H1 (cell line): ENCODE measurements at regions not wholly inside any gene's neighbourhood (a gene's known extent, or its start where the extent isn't known, plus 50 kb on each side); places are given as distances from the start of the nearest gene placed in this dataset.

Experiments used
- CTCF ChIA-PET: fragments of 300-600 bp; sonication (Branson Sonifier 250); formaldehyde crosslinking; loops from one replicate; lab custom pipeline; 2021; ENCODE audit not compliant: partially characterized antibody; lab: Charles Lee
- POLR2A ChIA-PET: fragments of 300-600 bp; sonication (Branson Sonifier 250); formaldehyde crosslinking; loops from one replicate; lab custom pipeline; 2021; ENCODE audit warnings: inconsistent platforms; ENCODE audit not compliant: partially characterized antibody; lab: Charles Lee
- DNase-seq, 2 experiments: peaks; one replicate each; pipeline versions ENCODE4 v3.0.0 to v3.0.0-alpha.2; 2010 to 2022; ENCODE audit warnings: low spot score in 2 of 2, low read depth in 1 of 2, mixed read lengths in 1 of 2
- FAIRE-seq: peaks from 2 replicates; lab custom pipeline; 2011; peaks lifted over from hg19 to GRCh38; lab: Jason Lieb, UNC
- H2AFZ ChIP-seq: 2 replicates; pipeline ENCODE4 v1.8.1; 2012; ENCODE audit warnings: low read length, inconsistent platforms
- H2AK5ac ChIP-seq: 2 replicates; pipeline ENCODE4 v1.6.1; 2013; ENCODE audit warnings: low read depth, low read length
- H2BK120ac ChIP-seq: replicated peaks from 2 replicates; pipeline ENCODE3; 2013; ENCODE audit warnings: low read depth, low read length, inconsistent platforms
- H2BK12ac ChIP-seq: 2 replicates; pipeline ENCODE4 v1.6.1; 2013; ENCODE audit warnings: low read depth, low read length
- H2BK15ac ChIP-seq: 2 replicates; pipeline ENCODE4 v1.6.1; 2013; ENCODE audit warnings: low read length
- H2BK20ac ChIP-seq: 2 replicates; pipeline ENCODE4 v1.6.1; 2013; ENCODE audit warnings: low read length
- H2BK5ac ChIP-seq: 2 replicates; pipeline ENCODE4 v1.6.1; 2013; ENCODE audit warnings: low read depth, low read length
- H3K14ac ChIP-seq: 2 replicates; pipeline ENCODE4 v1.6.1; 2013; ENCODE audit warnings: inconsistent platforms; ENCODE audit not compliant: insufficient read length
- H3K18ac ChIP-seq: 2 replicates; pipeline ENCODE4 v1.6.1; 2013; ENCODE audit warnings: low read length; ENCODE audit errors: extremely low read depth
- H3K23ac ChIP-seq: 2 replicates; pipeline ENCODE4 v1.6.1; 2013; ENCODE audit warnings: inconsistent platforms; ENCODE audit not compliant: insufficient read length
- H3K23me2 ChIP-seq: 2 replicates; pipeline ENCODE4 v1.6.1; 2013; ENCODE audit warnings: low read depth, low read length
- H3K27ac ChIP-seq: 2 replicates; pipeline ENCODE4 v1.6.1; 2011; ENCODE audit warnings: low read depth, low read length, inconsistent platforms
- H3K27me3 ChIP-seq, 4 experiments: replicated peaks in 1 of 4; 1 replicate in 1 of 4; 2 replicates in 3 of 4; pipeline versions ENCODE4 v1.6.1 to v1.8.1; 2011 to 2013; ENCODE audit warnings: low read length in 3 of 4, mild to moderate bottlenecking in 3 of 4, inconsistent platforms in 2 of 4, mixed read lengths in 2 of 4, moderate library complexity in 1 of 4; ENCODE audit not compliant: control insufficient read depth in 3 of 4, insufficient read depth in 3 of 4; ENCODE audit errors: extremely low read depth in 1 of 4
- H3K36me3 ChIP-seq, 4 experiments: 2 replicates each; pipeline versions ENCODE4 v1.6.1 to v1.8.1; 2011 to 2013; ENCODE audit warnings: mild to moderate bottlenecking in 4 of 4, low read length in 3 of 4, moderate library complexity in 2 of 4, control low read depth in 1 of 4, inconsistent platforms in 1 of 4; ENCODE audit not compliant: insufficient read depth in 4 of 4, control insufficient read depth in 2 of 4
- H3K4ac ChIP-seq: replicated peaks from 2 replicates; pipeline ENCODE3; 2013; ENCODE audit warnings: low read length, low read depth, mixed read lengths, inconsistent platforms; ENCODE audit not compliant: insufficient read length
- H3K4me1 ChIP-seq, 4 experiments: replicated peaks in 1 of 4; 1 replicate in 1 of 4; 2 replicates in 3 of 4; pipeline versions ENCODE4 v1.6.1 to v1.8.1; 2011 to 2013; ENCODE audit warnings: low read length in 3 of 4, inconsistent platforms in 2 of 4, mixed read lengths in 1 of 4; ENCODE audit not compliant: insufficient read depth in 4 of 4, control insufficient read depth in 3 of 4
- H3K4me2 ChIP-seq, 2 experiments: 2 replicates each; pipeline versions ENCODE4 v1.6.1 to v1.8.1; 2011 to 2013; ENCODE audit warnings: low read depth in 2 of 2, low read length in 2 of 2, control low read depth in 1 of 2, inconsistent platforms in 1 of 2, mild to moderate bottlenecking in 1 of 2; ENCODE audit not compliant: insufficient read depth in 1 of 2
- H3K4me3 ChIP-seq, 4 experiments: fragments of 200-600, 300-600 bp in 1 of 4; sonication (generic), shearing (Covaris generic), sonication (Bioruptor Twin) in 1 of 4; 2 replicates each; pipeline versions ENCODE4 v1.5.1 to v1.8.1; 2011 to 2016; ENCODE audit warnings: low read length in 4 of 4, low read depth in 3 of 4, control low read depth in 2 of 4, inconsistent platforms in 2 of 4, mild to moderate bottlenecking in 2 of 4, mixed read lengths in 1 of 4, moderate library complexity in 1 of 4; ENCODE audit not compliant: insufficient read depth in 2 of 4; ENCODE audit errors: extremely low read depth in 1 of 4
- H3K56ac ChIP-seq: replicated peaks from 2 replicates; pipeline ENCODE3; 2013; ENCODE audit warnings: low read depth, mild to moderate bottlenecking, mixed read lengths, low read length, inconsistent platforms; ENCODE audit not compliant: insufficient read length
- H3K79me1 ChIP-seq: 2 replicates; pipeline ENCODE4 v1.6.1; 2013; ENCODE audit warnings: low read depth, low read length, control low read depth
- H3K79me2 ChIP-seq, 2 experiments: 2 replicates each; pipeline versions ENCODE4 v1.6.1 to v1.8.1; 2012 to 2013; ENCODE audit warnings: low read length in 2 of 2, mild to moderate bottlenecking in 2 of 2, inconsistent platforms in 1 of 2; ENCODE audit not compliant: insufficient read depth in 2 of 2, control insufficient read depth in 1 of 2
- H3K9ac ChIP-seq, 4 experiments: replicated peaks in 1 of 4; 1 replicate in 1 of 4; 2 replicates in 3 of 4; pipeline versions ENCODE4 v1.6.1 to v1.8.1; 2011 to 2013; ENCODE audit warnings: low read depth in 3 of 4, low read length in 3 of 4, control low read depth in 2 of 4, mild to moderate bottlenecking in 2 of 4, moderate library complexity in 2 of 4, inconsistent platforms in 1 of 4; ENCODE audit errors: extremely low read depth in 1 of 4
- H3K9me3 ChIP-seq, 2 experiments: 2 replicates each; pipeline versions ENCODE4 v1.6.1 to v1.8.1; 2012 to 2013; ENCODE audit warnings: mild to moderate bottlenecking in 2 of 2, moderate library complexity in 2 of 2, control low read depth in 1 of 2, inconsistent platforms in 1 of 2, low read depth in 1 of 2, low read length in 1 of 2, mixed read lengths in 1 of 2; ENCODE audit not compliant: insufficient read depth in 2 of 2
- H4K20me1 ChIP-seq, 2 experiments: replicated peaks in 1 of 2; 2 replicates each; pipeline versions ENCODE3 to v1.8.1; 2011 to 2013; ENCODE audit warnings: inconsistent platforms in 2 of 2, low read length in 2 of 2, mild to moderate bottlenecking in 1 of 2; ENCODE audit not compliant: insufficient read depth in 2 of 2, control insufficient read depth in 1 of 2
- H4K5ac ChIP-seq: 2 replicates; pipeline ENCODE4 v1.6.1; 2013; ENCODE audit warnings: low read length, low read depth, mixed read lengths, inconsistent platforms; ENCODE audit not compliant: insufficient read length
- H4K8ac ChIP-seq: 2 replicates; pipeline ENCODE4 v1.8.0; 2013; ENCODE audit warnings: mild to moderate bottlenecking, moderate library complexity, low read length, inconsistent platforms; ENCODE audit not compliant: insufficient read depth; ENCODE audit errors: extremely low read depth
- H4K91ac ChIP-seq: replicated peaks from 2 replicates; pipeline ENCODE3; 2013; ENCODE audit warnings: low read length, mixed read lengths, inconsistent platforms; ENCODE audit not compliant: insufficient read length
- ATF2 ChIP-seq: IDR thresholded peaks from 2 replicates; pipeline ENCODE4 v1.6.1; 2012; ENCODE audit warnings: low read length, inconsistent platforms
- BCL11A ChIP-seq, 2 experiments: IDR thresholded peaks; one replicate each; pipeline ENCODE4 v1.6.1; 2011; ENCODE audit warnings: low read depth in 2 of 2, low read length in 2 of 2, mild to moderate bottlenecking in 2 of 2
- CEBPB ChIP-seq: IDR thresholded peaks from 2 replicates; pipeline ENCODE4 v1.6.1; 2012; ENCODE audit warnings: low read depth, low read length
- NANOG ChIP-seq: IDR thresholded peaks from 2 replicates; pipeline ENCODE4 v1.6.1; 2011; ENCODE audit warnings: low read length, low read depth, mild to moderate bottlenecking, inconsistent platforms; ENCODE audit not compliant: insufficient read depth, poor library complexity, severe bottlenecking
- POLR2AphosphoS5 ChIP-seq: IDR thresholded peaks from 2 replicates; pipeline ENCODE4 v1.6.1; 2011; ENCODE audit warnings: low read depth, low read length
- RBBP5 ChIP-seq: IDR thresholded peaks from 2 replicates; pipeline ENCODE4 v1.7.1; 2012; ENCODE audit warnings: low read depth, mild to moderate bottlenecking, inconsistent platforms, low read length, moderate library complexity, borderline replicate concordance
- SIRT6 ChIP-seq: IDR thresholded peaks from one replicate; pipeline ENCODE4 v1.7.1; 2012; ENCODE audit warnings: low read length, inconsistent platforms
- TBP ChIP-seq: IDR thresholded peaks from 2 replicates; pipeline ENCODE4 v1.6.1; 2011; ENCODE audit warnings: low read depth, low read length, improper control_type of control experiment
- YY1 ChIP-seq: IDR thresholded peaks from 2 replicates; pipeline ENCODE4 v1.6.1; 2011; ENCODE audit warnings: low read depth, mild to moderate bottlenecking, low read length
- WGBS, 2 experiments: shearing (Covaris generic) in 1 of 2; methylation state at CpG; one replicate each; pipeline versions ENCODE4 v1.1.6 to v1.1.7; 2013 to 2015; ENCODE audit warnings: low lambda C conversion rate in 2 of 2, mixed read lengths in 2 of 2, inconsistent platforms in 1 of 2, low coverage in 1 of 2, missing lambda C conversion rate in 1 of 2; ENCODE audit not compliant: insufficient replicate concordance in 2 of 2, insufficient coverage in 1 of 2, insufficient read length in 1 of 2; ENCODE audit errors: extremely low coverage in 1 of 2, missing lambda C conversion rate in 1 of 2; 5-methylcytosine and 5-hydroxymethylcytosine counted together

- Histone ChIP-seq H2AK5ac (no peak overlapping the region), H2BK120ac (no peak overlapping the region), H3K27me3 (no peaks in the 10 kb centered on the region; a peak in 1 of 7 replicates), H3K9ac (no peak overlapping the region), H2BK12ac (no peak overlapping the region), H3K18ac (no peak overlapping the region), H3K23ac (no peak overlapping the region), H3K4me1 (no peaks in the 10 kb centered on the region), H3K9me3 (no peaks in the 10 kb centered on the region), H3K4ac (no peak overlapping the region), H4K91ac (no peak overlapping the region), H3K23me2 (no peaks in the 10 kb centered on the region), H3K36me3 (no peaks in the 10 kb centered on the region), H2AFZ (no peak overlapping the region), H2BK5ac (no peak overlapping the region), H3K4me3 (no peak overlapping the region), H4K20me1 (no peaks in the 10 kb centered on the region), H4K8ac (no peak overlapping the region), H3K27ac (no peak overlapping the region), H2BK20ac (no peak overlapping the region), H3K4me2 (no peak overlapping the region), H4K5ac (no peak overlapping the region), H3K56ac (no peak overlapping the region), H2BK15ac (no peak overlapping the region), H3K79me2 (no peaks in the 10 kb centered on the region), H3K14ac (no peak overlapping the region), H3K79me1 (no peaks in the 10 kb centered on the region)
- WGBS, 2 experiments, result 91% methylated on average over 2 of the region's 2 CpGs; no CpG with 5 or more reads in 1 of the 2 experiments
- ChIA-PET CTCF (interaction anchor here (1.1 to 1.7 kb wide), 2 partner anchors 13 to 194 kb away, joined by 3 to 8 read pairs; no protein-coding TSS in a partner anchor), POLR2A (no interaction called here)
- FAIRE-seq, result no peak
- no peak for DNase-seq
- TF ChIP-seq NANOG (no peak), RBBP5 (no peak), YY1 (no peak), CEBPB (no peak), TBP (no peak), POLR2AphosphoS5 (no peak), ATF2 (no peak), SIRT6 (no peak), BCL11A (IDR thresholded peaks at IDR 0.05; ENCODE audit: low read depth in 2 of 2, low read length in 2 of 2) (no peak)
These were observed 59.2 kb upstream of the STK32A start for GRCh38 chr5:147175516-147176097.
